Type B pancreatic cell (in vitro differentiated cells): ENCODE measurements at regions not wholly inside any gene's neighbourhood (a gene's known extent, or its start where the extent isn't known, plus 50 kb on each side); places are given as distances from the start of the nearest gene placed in this dataset.

Experiments
- DNase-seq: peaks from one replicate; pipeline ENCODE4 v3.0.0; 2021; ENCODE audit warnings: mixed read lengths; ENCODE audit not compliant: unreplicated experiment; ENCODE audit errors: extremely low spot score
- H3K27ac Mint-ChIP-seq: 2 replicates; pipeline ENCODE4 v1.8.0; 2021; ENCODE audit warnings: mild to moderate bottlenecking, mixed read lengths
- H3K27me3 Mint-ChIP-seq: 2 replicates; pipeline ENCODE4 v1.8.0; 2021; ENCODE audit warnings: mixed read lengths
- H3K36me3 Mint-ChIP-seq: 2 replicates; pipeline ENCODE4 v1.8.0; 2021; ENCODE audit warnings: mixed read lengths
- H3K4me1 Mint-ChIP-seq: one replicate; pipeline ENCODE4 v1.8.0; 2021; ENCODE audit warnings: mixed read lengths; ENCODE audit not compliant: unreplicated experiment
- H3K4me3 Mint-ChIP-seq: 2 replicates; pipeline ENCODE4 v1.8.0; 2021; ENCODE audit warnings: mild to moderate bottlenecking, mixed read lengths
- H3K9me3 Mint-ChIP-seq: 2 replicates; pipeline ENCODE4 v1.8.0; 2021; ENCODE audit warnings: mixed read lengths
- CTCF ChIP-seq: fragments of 200-600 bp; sonication (generic); conservative IDR thresholded peaks from 2 replicates; pipeline ENCODE4 v1.5.0; 2021; ENCODE audit warnings: antibody characterized with exemption, mild to moderate bottlenecking

- TF ChIP-seq CTCF = no peak
- no peaks in the 10 kb centered on the region for H3K36me3 Mint-ChIP-seq
- DNase-seq = no peak
- H3K27ac Mint-ChIP-seq = no peak overlapping the region
- peaks cover 7% of the 10 kb centered on the region for H3K4me1 Mint-ChIP-seq
- no peak overlapping the region for H3K4me3 Mint-ChIP-seq
- H3K9me3 Mint-ChIP-seq = no peaks in the 10 kb centered on the region
- H3K27me3 Mint-ChIP-seq = peaks cover 45% of the 10 kb centered on the region
Measured at GRCh38 chr15:29880886-29881285, 58.6 kb upstream of the TJP1 start.

GRCh38 chr15:29880341-29880740, 58.1 kb upstream of the TJP1 start:
- no peak for DNase-seq
- H3K27me3 Mint-ChIP-seq = peaks cover 45% of the 10 kb centered on the region
- H3K9me3 Mint-ChIP-seq = no peaks in the 10 kb centered on the region
- no peak overlapping the region for H3K4me3 Mint-ChIP-seq
- H3K4me1 Mint-ChIP-seq = peaks cover 3% of the 10 kb centered on the region
- H3K36me3 Mint-ChIP-seq = no peaks in the 10 kb centered on the region
- H3K27ac Mint-ChIP-seq = no peak overlapping the region
- no peak for TF ChIP-seq CTCF

- H3K27ac Mint-ChIP-seq = no peak overlapping the region
- DNase-seq = no peak
- H3K4me1 Mint-ChIP-seq = peaks cover 23% of the 10 kb centered on the region
- TF ChIP-seq CTCF = no peak
- no peaks in the 10 kb centered on the region for H3K9me3 Mint-ChIP-seq
- peaks cover 39% of the 10 kb centered on the region for H3K27me3 Mint-ChIP-seq
- no peaks in the 10 kb centered on the region for H3K36me3 Mint-ChIP-seq
- H3K4me3 Mint-ChIP-seq = no peak overlapping the region
Measured at GRCh38 chr15:29874977-29875376, 52.7 kb upstream of the TJP1 start.

GRCh38 chr15:29873947-29874411, 51.7 kb upstream of the TJP1 start:
- H3K27ac Mint-ChIP-seq = no peak overlapping the region
- TF ChIP-seq CTCF = no peak
- no peaks in the 10 kb centered on the region for H3K36me3 Mint-ChIP-seq
- peaks cover 23% of the 10 kb centered on the region for H3K4me1 Mint-ChIP-seq
- H3K4me3 Mint-ChIP-seq = no peak overlapping the region
- no peak for DNase-seq
- no peaks in the 10 kb centered on the region for H3K9me3 Mint-ChIP-seq
- peaks cover 41% of the 10 kb centered on the region for H3K27me3 Mint-ChIP-seq

GRCh38 chr15:29873264-29873663, 51.0 kb upstream of the TJP1 start:
- Mint-ChIP-seq H3K4me1 (peaks cover 23% of the 10 kb centered on the region), H3K27ac (no peak overlapping the region), H3K36me3 (no peaks in the 10 kb centered on the region), H3K27me3 (peaks cover 41% of the 10 kb centered on the region), H3K4me3 (no peak overlapping the region), H3K9me3 (no peaks in the 10 kb centered on the region)
- DNase-seq = no peak
- TF ChIP-seq CTCF = no peak

GRCh38 chr15:29872716-29873115, 50.4 kb upstream of the TJP1 start:
- Mint-ChIP-seq H3K27ac (no peak overlapping the region), H3K9me3 (no peaks in the 10 kb centered on the region), H3K36me3 (no peaks in the 10 kb centered on the region), H3K4me3 (no peak overlapping the region), H3K4me1 (peaks cover 23% of the 10 kb centered on the region), H3K27me3 (peaks cover 42% of the 10 kb centered on the region)
- no peak for DNase-seq
- TF ChIP-seq CTCF = no peak
